SU-DHL-6 (cell line): ENCODE measurements at regions not wholly inside any gene's neighbourhood (a gene's known extent, or its start where the extent isn't known, plus 50 kb on each side); places are given as distances from the start of the nearest gene placed in this dataset.

Experiments
- H2AFZ ChIP-seq: fragments of 200-600 bp; sonication (generic); 2 replicates; pipeline ENCODE4 v1.6.1; 2014; ENCODE audit warnings: low read depth, mild to moderate bottlenecking, moderate library complexity, mixed read lengths, antibody characterized with exemption, low read length; ENCODE audit not compliant: severe bottlenecking
- H3F3A ChIP-seq: fragments of 200-600 bp; shearing (Covaris generic); 2 replicates; pipeline ENCODE4 v1.6.0; 2016; ENCODE audit warnings: antibody characterized with exemption, mild to moderate bottlenecking; ENCODE audit not compliant: insufficient read depth
- H3K27ac ChIP-seq: fragments of 200-600 bp; sonication (generic); 2 replicates; pipeline ENCODE4 v1.5.1; 2016; ENCODE audit warnings: low read depth, mild to moderate bottlenecking, low read length, moderate library complexity, mixed read lengths
- H3K27me3 ChIP-seq: fragments of 200-600 bp; sonication (generic), shearing (Covaris generic); 2 replicates; pipeline ENCODE4 v1.6.0; 2014; ENCODE audit warnings: mild to moderate bottlenecking, low read length
- H3K36me3 ChIP-seq: fragments of 200-600 bp; sonication (generic); 2 replicates; pipeline ENCODE4 v1.6.1; 2014; ENCODE audit warnings: mild to moderate bottlenecking, low read length, mixed read lengths
- H3K4me2 ChIP-seq: fragments of 300-600, 200-600 bp; shearing (Covaris generic), sonication (generic); 2 replicates; pipeline ENCODE4 v1.6.0; 2014; ENCODE audit warnings: low read length, low read depth, mild to moderate bottlenecking; ENCODE audit not compliant: poor library complexity, severe bottlenecking
- H3K4me3 ChIP-seq: fragments of 200-600 bp; sonication (generic); 2 replicates; pipeline ENCODE4 v1.5.1; 2014; ENCODE audit warnings: antibody characterized with exemption, low read length, mild to moderate bottlenecking, mixed read lengths; ENCODE audit not compliant: insufficient read depth, poor library complexity, severe bottlenecking
- H3K79me2 ChIP-seq: fragments of 200-600 bp; sonication (generic); 2 replicates; pipeline ENCODE4 v1.6.1; 2014; ENCODE audit warnings: mild to moderate bottlenecking, low read length, moderate library complexity; ENCODE audit not compliant: insufficient read depth
- H3K9ac ChIP-seq: fragments of 200-600 bp; sonication (generic); 2 replicates; pipeline ENCODE4 v1.7.0; 2014; ENCODE audit warnings: mild to moderate bottlenecking, low read length
- H3K9me2 ChIP-seq: fragments of 200-600 bp; sonication (generic); replicated peaks from 2 replicates; pipeline ENCODE4 v1.6.1; 2014; ENCODE audit warnings: low read length; ENCODE audit not compliant: insufficient read depth
- H3K9me3 ChIP-seq: fragments of 200-600 bp; sonication (generic); 2 replicates; pipeline ENCODE4 v1.6.1; 2014; ENCODE audit warnings: low read length, mixed read lengths; ENCODE audit not compliant: insufficient read depth
- H4K20me1 ChIP-seq: fragments of 200-600 bp; sonication (generic); 2 replicates; pipeline ENCODE4 v1.6.1; 2014; ENCODE audit warnings: low read depth, mild to moderate bottlenecking, antibody characterized with exemption, low read length, moderate library complexity, mixed read lengths
- CTCF ChIP-seq: fragments of 200-600 bp; sonication (generic); IDR thresholded peaks from one replicate; pipeline ENCODE4 v1.5.1; 2017; ENCODE audit warnings: antibody characterized with exemption, mild to moderate bottlenecking, low read length, moderate library complexity; ENCODE audit not compliant: insufficient read depth, poor library complexity, severe bottlenecking
- EZH2phosphoT487 ChIP-seq: fragments of 200-600 bp; sonication (generic), shearing (Covaris generic); conservative IDR thresholded peaks from 2 replicates; pipeline ENCODE4 v1.6.1; 2018; ENCODE audit warnings: mild to moderate bottlenecking, antibody characterized with exemption, low read length, moderate library complexity, mixed read lengths

DNA sequence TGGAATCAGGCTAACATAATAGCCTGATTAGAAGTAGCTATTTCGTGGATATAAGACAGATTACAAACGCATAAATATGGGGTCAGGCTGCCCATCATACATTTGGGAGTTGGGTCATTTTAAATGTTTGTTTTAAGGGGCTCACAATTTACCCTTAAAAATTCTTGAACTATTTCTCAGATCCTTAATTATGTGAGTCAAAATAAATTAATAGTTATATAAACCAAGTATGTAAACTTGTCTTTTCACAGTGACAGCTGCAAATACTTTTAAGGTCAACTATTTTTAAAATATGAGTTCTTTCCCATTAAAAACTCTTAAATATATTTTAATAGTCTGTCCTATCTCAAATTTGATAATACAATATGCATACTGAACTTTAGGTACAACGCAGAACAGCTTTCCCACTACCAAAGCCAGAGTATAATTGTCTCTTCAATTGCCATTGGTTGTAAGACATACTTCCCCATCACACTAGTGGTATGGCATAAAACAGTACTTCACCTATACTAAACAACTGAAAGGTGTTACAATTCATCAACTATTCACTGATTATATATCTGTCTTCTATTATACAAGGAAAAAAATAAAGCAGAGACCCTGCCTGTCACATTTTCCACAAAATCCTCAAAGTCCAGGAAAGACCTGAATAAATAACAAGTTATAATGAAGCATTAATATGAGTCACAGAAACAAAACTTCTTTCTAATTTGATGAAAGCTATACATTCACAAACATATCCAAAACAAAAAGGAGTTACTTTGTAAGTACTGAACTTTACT is 80.8 kb upstream of the COL21A1 start:
- H3K36me3 ChIP-seq: no peaks in the 10 kb centered on the region
- H3K4me2 ChIP-seq: no peak overlapping the region
- no peaks in the 10 kb centered on the region for H3K9me3 ChIP-seq
- no peaks in the 10 kb centered on the region for H3K27me3 ChIP-seq
- no peaks in the 10 kb centered on the region for H3K9me2 ChIP-seq
- no peaks in the 10 kb centered on the region for H3F3A ChIP-seq
- no peak overlapping the region for H3K4me3 ChIP-seq
- no peak for TF ChIP-seq EZH2phosphoT487
- no peak for TF ChIP-seq CTCF
- no peaks in the 10 kb centered on the region for H3K79me2 ChIP-seq
- no peak overlapping the region for H2AFZ ChIP-seq
- H3K27ac ChIP-seq: no peak overlapping the region
- H3K9ac ChIP-seq: no peak overlapping the region
- no peaks in the 10 kb centered on the region for H4K20me1 ChIP-seq

- H3K4me2 ChIP-seq: no peak overlapping the region
- TF ChIP-seq CTCF: no peak
- no peak overlapping the region for H3K4me3 ChIP-seq
- no peaks in the 10 kb centered on the region for H3F3A ChIP-seq
- no peaks in the 10 kb centered on the region for H3K27me3 ChIP-seq
- H3K9ac ChIP-seq: no peak overlapping the region
- no peaks in the 10 kb centered on the region for H3K9me2 ChIP-seq
- H3K36me3 ChIP-seq: no peaks in the 10 kb centered on the region
- no peaks in the 10 kb centered on the region for H3K79me2 ChIP-seq
- H3K9me3 ChIP-seq: no peaks in the 10 kb centered on the region
- no peaks in the 10 kb centered on the region for H4K20me1 ChIP-seq
- no peak overlapping the region for H3K27ac ChIP-seq
- no peak overlapping the region for H2AFZ ChIP-seq
Measured at GRCh38 chr6:56324396-56324795, 77.0 kb upstream of the COL21A1 start.

- Histone ChIP-seq H3F3A (no peaks in the 10 kb centered on the region), H3K27ac (no peak overlapping the region), H3K79me2 (no peaks in the 10 kb centered on the region), H3K4me3 (no peak overlapping the region), H4K20me1 (no peaks in the 10 kb centered on the region), H3K27me3 (no peaks in the 10 kb centered on the region), H3K4me2 (no peak overlapping the region), H2AFZ (no peak overlapping the region), H3K9ac (no peak overlapping the region), H3K9me3 (no peaks in the 10 kb centered on the region), H3K9me2 (no peaks in the 10 kb centered on the region), H3K36me3 (no peaks in the 10 kb centered on the region)
- no peak for TF ChIP-seq EZH2phosphoT487
- no peak for TF ChIP-seq CTCF
Measured at GRCh38 chr6:56318851-56319250, 71.5 kb upstream of the COL21A1 start.
